ENCODE measurements at regions not wholly inside any gene's neighbourhood (a gene's known extent, or its start where the extent isn't known, plus 50 kb on each side); places are given as distances from the start of the nearest gene placed in this dataset.

- H3K4me3 Mint-ChIP-seq, result no peak overlapping the region
- H3K27ac ChIP-seq (ENCODE audit: low read depth in 1 of 2, low read length in 2 of 2), result no peak overlapping the region
These were observed 83.4 kb downstream of the PRORP start for GRCh38 chr14:35205737-35206136.

GRCh38 chr14:35211067-35211466 lies 81.1 kb upstream of the PSMA6 start:
- H3K27me3 ChIP-seq (ENCODE audit: control insufficient read depth in 2 of 2, insufficient read depth in 2 of 2, low read length in 2 of 2), result no peaks in the 10 kb centered on the region
- Mint-ChIP-seq H3K27ac (no peak overlapping the region), H3K4me1 (no peaks in the 10 kb centered on the region)

More at GRCh38 chr14:35205737-35206136, 83.4 kb downstream of the PRORP start:
- no peak overlapping the region for H3K4me3 ChIP-seq (replicated peaks in 1 of 3; ENCODE audit: low read depth in 2 of 3, low read length in 3 of 3)
- H2AFZ ChIP-seq (ENCODE audit: insufficient read depth, low read depth, low read length, poor library complexity, severe bottlenecking), result no peak overlapping the region
- no peak overlapping the region for H3K9ac ChIP-seq (ENCODE audit: insufficient read depth, low read length, poor library complexity, severe bottlenecking)
- Mint-ChIP-seq H3K27me3 (ENCODE audit: low read depth in 3 of 3) (no peaks in the 10 kb centered on the region), H3K36me3 (peaks cover 8 to 12% of the 10 kb centered on the region in 2 donors), H3K27ac (peak overlapping the region in 1 of 7 donors; percentile 28), H3K9me3 (no peaks in the 10 kb centered on the region), H3K4me1 (peaks cover 13% of the 10 kb centered on the region)
- intact Hi-C loops (cut with micrococcal nuclease), result no loop called here
- H3K4me2 ChIP-seq (replicated peaks; ENCODE audit: extremely low read depth, low read length, poor library complexity, severe bottlenecking), result no peak overlapping the region
- DNase-seq, result no peak
- no peaks in the 10 kb centered on the region for H4K20me1 ChIP-seq (ENCODE audit: insufficient read depth, low read length)
- no peaks in the 10 kb centered on the region for H3K79me2 ChIP-seq (ENCODE audit: insufficient read depth, low read length)
- WGBS (ENCODE audit: insufficient coverage), result 88% methylated on average over 1 of the region's 2 CpGs
- H3K36me3 ChIP-seq (replicated peaks in 1 of 2; ENCODE audit: control insufficient read depth in 1 of 2, insufficient read depth in 2 of 2, low read length in 2 of 2), result peaks cover 4 to 14% of the 10 kb centered on the region in 2 donors
- H3K9me3 ChIP-seq (replicated peaks in 1 of 2; ENCODE audit: control insufficient read depth in 1 of 2, insufficient read depth in 1 of 2, low read length in 2 of 2), result no peaks in the 10 kb centered on the region
- peaks cover 12 to 14% of the 10 kb centered on the region in 2 donors for H3K4me1 ChIP-seq (ENCODE audit: control insufficient read depth in 1 of 2, insufficient read depth in 2 of 2, low read length in 2 of 2)
- no peaks in the 10 kb centered on the region for H3K27me3 ChIP-seq (ENCODE audit: control insufficient read depth in 2 of 2, insufficient read depth in 2 of 2, low read length in 2 of 2)
- TF ChIP-seq CTCF (IDR thresholded peaks at IDR 0.05), result no peak

More at GRCh38 chr14:35211067-35211466, 81.1 kb upstream of the PSMA6 start:
- no peak for DNase-seq
- intact Hi-C loops (cut with micrococcal nuclease), result loop anchor here in 1 of 2 donors (10.0 kb wide), 1 partner anchor 56 kb away; no protein-coding TSS in a partner anchor
- no peaks in the 10 kb centered on the region for H3K9me3 ChIP-seq (replicated peaks in 1 of 2; ENCODE audit: control insufficient read depth in 1 of 2, insufficient read depth in 1 of 2, low read length in 2 of 2)
- H3K4me3 ChIP-seq (replicated peaks in 1 of 3; ENCODE audit: low read depth in 2 of 3, low read length in 3 of 3), result no peak overlapping the region
- no peak overlapping the region for H2AFZ ChIP-seq (ENCODE audit: insufficient read depth, low read depth, low read length, poor library complexity, severe bottlenecking)
- H3K9ac ChIP-seq (ENCODE audit: insufficient read depth, low read length, poor library complexity, severe bottlenecking), result no peak overlapping the region
- WGBS (ENCODE audit: insufficient coverage), result no CpG with 5 or more reads among the region's 2 CpGs
- Mint-ChIP-seq H3K9me3 (no peaks in the 10 kb centered on the region), H3K4me3 (no peak overlapping the region), H3K36me3 (peaks cover 13 to 15% of the 10 kb centered on the region in 2 donors), H3K27me3 (ENCODE audit: low read depth in 3 of 3) (no peaks in the 10 kb centered on the region)
- no peak for TF ChIP-seq CTCF (IDR thresholded peaks at IDR 0.05)
- H3K4me1 ChIP-seq (ENCODE audit: control insufficient read depth in 1 of 2, insufficient read depth in 2 of 2, low read length in 2 of 2), result no peaks in the 10 kb centered on the region
- H3K4me2 ChIP-seq (replicated peaks; ENCODE audit: extremely low read depth, low read length, poor library complexity, severe bottlenecking), result no peak overlapping the region
- H4K20me1 ChIP-seq (ENCODE audit: insufficient read depth, low read length), result no peaks in the 10 kb centered on the region
- no peaks in the 10 kb centered on the region for H3K79me2 ChIP-seq (ENCODE audit: insufficient read depth, low read length)
- H3K36me3 ChIP-seq (replicated peaks in 1 of 2; ENCODE audit: control insufficient read depth in 1 of 2, insufficient read depth in 2 of 2, low read length in 2 of 2), result peaks cover 0 to 19% of the 10 kb centered on the region in 2 donors
- no peak overlapping the region for H3K27ac ChIP-seq (ENCODE audit: low read depth in 1 of 2, low read length in 2 of 2)
